AG04450 (cell line): ENCODE measurements at regions not wholly inside any gene's neighbourhood (a gene's known extent, or its start where the extent isn't known, plus 50 kb on each side); places are given as distances from the start of the nearest gene placed in this dataset.

Source experiments
- CTCF ChIA-PET: fragments of 300-600, 350-600 bp; formaldehyde crosslinking; extraction: SDS; loops from one replicate; lab custom pipeline; 2022; ENCODE audit warnings: antibody characterized with exemption, inconsistent platforms; lab: Charles Lee
- POLR2A ChIA-PET: fragments of 350-600 bp; formaldehyde crosslinking; extraction: SDS; loops from one replicate; lab custom pipeline; 2021; ENCODE audit warnings: antibody characterized with exemption, inconsistent platforms; lab: Yijun Ruan, JAX
- DNase-seq: peaks from one replicate; pipeline ENCODE4 v3.0.0-alpha.2; 2011; ENCODE audit warnings: low read depth, low spot score
- H3K27ac ChIP-seq: one replicate; pipeline ENCODE4 v1.5.1; 2012; ENCODE audit warnings: low read depth, low read length, control low read depth
- H3K27me3 ChIP-seq: one replicate; pipeline ENCODE4 v1.6.0; 2012; ENCODE audit warnings: low read length; ENCODE audit not compliant: control insufficient read depth, insufficient read depth
- H3K4me3 ChIP-seq: 2 replicates; pipeline ENCODE4 v1.5.1; 2011; ENCODE audit warnings: mild to moderate bottlenecking, low read depth, low read length, control low read depth
- H3K9me3 ChIP-seq: 2 replicates; pipeline ENCODE4 v1.5.1; 2012; ENCODE audit warnings: low read length; ENCODE audit not compliant: control insufficient read depth, insufficient read depth
- TF ChIP-seq, protein P1 (sequence below): IDR thresholded peaks from 2 replicates; pipeline ENCODE4 v1.5.1; 2011; ENCODE audit warnings: low read depth, low read length, control low read depth, inconsistent platforms

DNA sequence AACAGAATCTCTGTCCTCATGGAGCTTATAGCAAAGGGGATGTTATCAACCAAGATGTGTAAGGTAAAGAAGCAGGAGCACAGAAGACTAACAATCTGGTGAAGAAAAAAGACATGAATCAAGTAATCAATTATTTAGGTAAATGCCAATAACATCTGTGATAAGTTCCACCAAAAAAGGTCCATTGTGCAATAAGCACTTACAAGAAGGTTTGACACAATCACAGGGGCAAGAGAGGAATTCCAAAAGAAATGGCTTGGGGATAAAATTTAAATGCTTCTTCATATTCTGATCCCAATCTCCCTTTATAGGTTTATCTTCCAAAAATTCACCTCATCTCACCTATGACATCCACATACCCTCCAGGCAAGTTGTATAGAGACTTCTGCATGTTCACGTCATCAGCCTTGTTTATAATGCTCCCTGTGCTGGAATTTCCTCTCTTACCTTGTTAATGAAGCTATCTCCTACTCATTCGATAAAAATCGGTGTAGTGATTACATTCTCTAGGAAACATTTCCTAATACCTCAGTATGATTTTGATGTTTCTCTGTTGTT, 53.6 kb upstream of the DPT start:
- Histone ChIP-seq H3K9me3 (no peaks in the 10 kb centered on the region), H3K4me3 (no peak overlapping the region), H3K27ac (no peak overlapping the region), H3K27me3 (no peaks in the 10 kb centered on the region)
- TF ChIP-seq, protein P1, sequence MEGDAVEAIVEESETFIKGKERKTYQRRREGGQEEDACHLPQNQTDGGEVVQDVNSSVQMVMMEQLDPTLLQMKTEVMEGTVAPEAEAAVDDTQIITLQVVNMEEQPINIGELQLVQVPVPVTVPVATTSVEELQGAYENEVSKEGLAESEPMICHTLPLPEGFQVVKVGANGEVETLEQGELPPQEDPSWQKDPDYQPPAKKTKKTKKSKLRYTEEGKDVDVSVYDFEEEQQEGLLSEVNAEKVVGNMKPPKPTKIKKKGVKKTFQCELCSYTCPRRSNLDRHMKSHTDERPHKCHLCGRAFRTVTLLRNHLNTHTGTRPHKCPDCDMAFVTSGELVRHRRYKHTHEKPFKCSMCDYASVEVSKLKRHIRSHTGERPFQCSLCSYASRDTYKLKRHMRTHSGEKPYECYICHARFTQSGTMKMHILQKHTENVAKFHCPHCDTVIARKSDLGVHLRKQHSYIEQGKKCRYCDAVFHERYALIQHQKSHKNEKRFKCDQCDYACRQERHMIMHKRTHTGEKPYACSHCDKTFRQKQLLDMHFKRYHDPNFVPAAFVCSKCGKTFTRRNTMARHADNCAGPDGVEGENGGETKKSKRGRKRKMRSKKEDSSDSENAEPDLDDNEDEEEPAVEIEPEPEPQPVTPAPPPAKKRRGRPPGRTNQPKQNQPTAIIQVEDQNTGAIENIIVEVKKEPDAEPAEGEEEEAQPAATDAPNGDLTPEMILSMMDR = no peak
- POLR2A ChIA-PET = no interaction called here
- CTCF ChIA-PET = no interaction called here
- no peak for DNase-seq

- Histone ChIP-seq H3K27me3 (no peaks in the 10 kb centered on the region), H3K4me3 (no peak overlapping the region), H3K27ac (no peak overlapping the region), H3K9me3 (no peaks in the 10 kb centered on the region)
- no peak for DNase-seq
- ChIA-PET CTCF (no interaction called here), POLR2A (no interaction called here)
- TF ChIP-seq, protein P1 = no peak
Measured at GRCh38 chr1:168783458-168784210, 54.6 kb upstream of the DPT start.

- Histone ChIP-seq H3K27me3 (no peaks in the 10 kb centered on the region), H3K9me3 (no peaks in the 10 kb centered on the region), H3K27ac (no peak overlapping the region), H3K4me3 (no peak overlapping the region)
- TF ChIP-seq, protein P1 = no peak
- no peak for DNase-seq
- ChIA-PET CTCF (no interaction called here), POLR2A (no interaction called here)
Measured at GRCh38 chr1:168786476-168787330, 57.7 kb upstream of the DPT start.

GRCh38 chr1:168788258-168788657, 59.3 kb upstream of the DPT start:
- no peak overlapping the region for H3K27ac ChIP-seq
- CTCF ChIA-PET = no interaction called here
- TF ChIP-seq, protein P1 = no peak
- H3K27me3 ChIP-seq = no peaks in the 10 kb centered on the region
- no peak for DNase-seq
- no peak overlapping the region for H3K4me3 ChIP-seq
- POLR2A ChIA-PET = no interaction called here
- H3K9me3 ChIP-seq = no peaks in the 10 kb centered on the region

DNA sequence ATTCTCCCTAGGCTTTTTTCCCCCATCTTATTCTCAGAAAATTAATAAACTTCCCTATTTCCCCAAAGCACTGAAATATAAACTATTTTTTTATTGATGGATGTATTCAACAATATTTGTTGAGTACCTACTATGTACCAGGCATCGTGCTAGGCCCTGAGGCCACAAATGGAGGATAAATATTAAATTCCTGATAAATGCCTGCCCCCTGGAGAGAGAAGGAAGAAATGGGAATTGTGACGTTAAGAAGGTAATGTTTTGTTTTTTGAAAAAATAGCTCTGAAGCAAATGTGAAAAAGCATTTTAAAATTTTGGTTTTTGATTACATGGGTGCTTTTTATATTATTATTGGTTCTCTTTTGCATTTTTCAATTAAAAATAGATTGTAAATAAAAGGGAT, 60.5 kb upstream of the DPT start:
- H3K4me3 ChIP-seq = no peak overlapping the region
- TF ChIP-seq, protein P1 = no peak
- H3K27me3 ChIP-seq = no peaks in the 10 kb centered on the region
- H3K27ac ChIP-seq = no peak overlapping the region
- H3K9me3 ChIP-seq = no peaks in the 10 kb centered on the region
- POLR2A ChIA-PET = no interaction called here
- CTCF ChIA-PET = no interaction called here
- no peak for DNase-seq
